Lower lobe of right lung (tissue), 2 donors: ENCODE measurements at regions not wholly inside any gene's neighbourhood (a gene's known extent, or its start where the extent isn't known, plus 50 kb on each side); places are given as distances from the start of the nearest gene placed in this dataset.

Source experiments
- ATAC-seq, 2 donors: fragments of 200-7000 bp; cut with Tn5 transposase; one replicate each; pipeline ENCODE4 v1.9.1; 2020 to 2022; ENCODE audit warnings: mild to moderate bottlenecking in 2 of 2, moderate library complexity in 2 of 2
- DNase-seq: peaks from one replicate; pipeline ENCODE4 v3.0.0-alpha.2; 2020
- H3K27ac ChIP-seq: fragments of 200-600 bp; one replicate; pipeline ENCODE4 v1.8.0; 2022
- H3K27me3 ChIP-seq: fragments of 200-600 bp; one replicate; pipeline ENCODE4 v1.8.0; 2022; ENCODE audit warnings: low read depth
- H3K36me3 ChIP-seq: fragments of 200-600 bp; one replicate; pipeline ENCODE4 v1.8.0; 2022; ENCODE audit warnings: mild to moderate bottlenecking
- H3K4me1 ChIP-seq: fragments of 200-600 bp; one replicate; pipeline ENCODE4 v1.8.0; 2022
- H3K4me3 ChIP-seq: fragments of 200-600 bp; one replicate; pipeline ENCODE4 v1.8.0; 2022; ENCODE audit warnings: mild to moderate bottlenecking
- H3K9me3 ChIP-seq: fragments of 200-600 bp; one replicate; pipeline ENCODE4 v1.8.0; 2022
- CTCF ChIP-seq: fragments of 200-600 bp; IDR thresholded peaks from one replicate; pipeline ENCODE4 v1.8.0; 2022; ENCODE audit warnings: antibody characterized with exemption, mild to moderate bottlenecking
- intact Hi-C: fragments of 100-400 bp; cut with DNase I; formaldehyde crosslinking; loops from one replicate; pipeline ENCODE4 v1.11.0; 2022
- donor health status: DM: no; HTN: yes; CAD: no; lungs with severe emphysema.

- Histone ChIP-seq H3K36me3 (no peaks in the 10 kb centered on the region), H3K27ac (no peak overlapping the region), H3K9me3 (no peaks in the 10 kb centered on the region), H3K27me3 (no peaks in the 10 kb centered on the region), H3K4me1 (no peaks in the 10 kb centered on the region), H3K4me3 (no peak overlapping the region)
- TF ChIP-seq CTCF, result no peak
- DNase-seq, result no peak
- ATAC-seq, result no peak
- intact Hi-C loops, result no loop called here
Observed at GRCh38 chr5:15304914-15305834, 194.8 kb upstream of the FBXL7 start.

GRCh38 chr5:15304066-15304731, 195.8 kb upstream of the FBXL7 start:
- intact Hi-C loops, result no loop called here

GRCh38 chr5:15300141-15300540, 199.8 kb upstream of the FBXL7 start:
- ATAC-seq, result no peak
- Histone ChIP-seq H3K9me3 (no peaks in the 10 kb centered on the region), H3K27ac (no peak overlapping the region), H3K36me3 (no peaks in the 10 kb centered on the region), H3K4me1 (no peaks in the 10 kb centered on the region), H3K4me3 (no peak overlapping the region), H3K27me3 (no peaks in the 10 kb centered on the region)
- intact Hi-C loops, result no loop called here
- DNase-seq, result no peak
- TF ChIP-seq CTCF, result no peak

More at GRCh38 chr5:15304066-15304731, 195.8 kb upstream of the FBXL7 start:
- DNase-seq, result no peak
- no peaks in the 10 kb centered on the region for H3K27me3 ChIP-seq
- no peak for ATAC-seq
- H3K4me1 ChIP-seq, result no peaks in the 10 kb centered on the region
- no peak overlapping the region for H3K27ac ChIP-seq
- TF ChIP-seq CTCF, result no peak
- no peaks in the 10 kb centered on the region for H3K36me3 ChIP-seq
- H3K4me3 ChIP-seq, result no peak overlapping the region
- no peaks in the 10 kb centered on the region for H3K9me3 ChIP-seq

- Histone ChIP-seq H3K4me1 (no peaks in the 10 kb centered on the region), H3K9me3 (no peaks in the 10 kb centered on the region), H3K4me3 (no peak overlapping the region), H3K27ac (no peak overlapping the region), H3K27me3 (no peaks in the 10 kb centered on the region), H3K36me3 (no peaks in the 10 kb centered on the region)
- ATAC-seq, result no peak
- DNase-seq, result no peak
- TF ChIP-seq CTCF, result no peak
- intact Hi-C loops, result no loop called here
Observed at GRCh38 chr5:15290953-15291352, 209.0 kb upstream of the FBXL7 start.

- Histone ChIP-seq H3K9me3 (no peaks in the 10 kb centered on the region), H3K27ac (no peak overlapping the region), H3K36me3 (no peaks in the 10 kb centered on the region), H3K27me3 (no peaks in the 10 kb centered on the region), H3K4me1 (no peaks in the 10 kb centered on the region), H3K4me3 (no peak overlapping the region)
- DNase-seq (no peak), ATAC-seq (peak in 1 of 2 donors; percentile 77)
- intact Hi-C loops, result no loop called here
- peak; percentile 31 for TF ChIP-seq CTCF
Observed at GRCh38 chr5:15286650-15287049, 213.3 kb upstream of the FBXL7 start.
